OCI-LY3 (cell line): ENCODE measurements at regions not wholly inside any gene's neighbourhood (a gene's known extent, or its start where the extent isn't known, plus 50 kb on each side); places are given as distances from the start of the nearest gene placed in this dataset.
"Not testable (repeated sequence)": the region's sequence is repeated elsewhere in the genome, so short reads cannot be mapped to it uniquely, and the experiment has no call there.

Experiments used
- H2AFZ ChIP-seq: fragments of 200-600, 300-600 bp; shearing (Covaris generic); 2 replicates; pipeline ENCODE4 v1.6.0; 2014; ENCODE audit warnings: antibody characterized with exemption, low read depth, low read length
- H3K27ac ChIP-seq: fragments of 200-600, 300-600 bp; sonication (generic); 2 replicates; pipeline ENCODE4 v1.5.1; 2014; ENCODE audit warnings: mild to moderate bottlenecking, low read length, moderate library complexity, mixed read lengths
- H3K27me3 ChIP-seq: fragments of 200-600, 300-600 bp; sonication (generic); 2 replicates; pipeline ENCODE4 v1.6.1; 2014; ENCODE audit warnings: low read depth, low read length, mixed read lengths
- H3K36me3 ChIP-seq: fragments of 200-600, 300-600 bp; sonication (generic); replicated peaks from 2 replicates; pipeline ENCODE3; 2014; ENCODE audit warnings: low read depth, low read length, mixed read lengths
- H3K4me1 ChIP-seq: fragments of 300-600, 200-600 bp; sonication (generic); 2 replicates; pipeline ENCODE4 v1.6.1; 2014; ENCODE audit warnings: low read length, mixed read lengths
- H3K4me2 ChIP-seq: fragments of 200-600, 300-600 bp; sonication (generic); 2 replicates; pipeline ENCODE4 v1.6.1; 2014; ENCODE audit warnings: low read length, mixed read lengths
- H3K4me3 ChIP-seq: fragments of 300-600, 200-600 bp; sonication (generic); 2 replicates; pipeline ENCODE4 v1.5.1; 2014; ENCODE audit warnings: antibody characterized with exemption, mild to moderate bottlenecking, low read length, moderate library complexity
- H3K79me2 ChIP-seq: fragments of 300-600, 200-600 bp; shearing (Covaris generic); 2 replicates; pipeline ENCODE4 v1.6.1; 2014; ENCODE audit warnings: mild to moderate bottlenecking, low read length, mixed read lengths
- H3K9ac ChIP-seq: fragments of 300-600, 200-600 bp; shearing (Covaris generic); 2 replicates; pipeline ENCODE4 v1.6.0; 2014; ENCODE audit warnings: mild to moderate bottlenecking, low read length, moderate library complexity
- H3K9me3 ChIP-seq: fragments of 200-600, 300-600 bp; shearing (Covaris generic); 2 replicates; pipeline ENCODE4 v1.6.1; 2014; ENCODE audit warnings: low read length, mixed read lengths; ENCODE audit not compliant: insufficient read depth
- H4K20me1 ChIP-seq: fragments of 200-600, 300-600 bp; sonication (generic); 2 replicates; pipeline ENCODE4 v1.6.1; 2016; ENCODE audit warnings: low read length, mixed read lengths; ENCODE audit not compliant: insufficient read depth
- EZH2phosphoT487 ChIP-seq: fragments of 200-600 bp; shearing (Covaris generic); IDR thresholded peaks from 2 replicates; pipeline ENCODE4 v1.6.1; 2018; ENCODE audit warnings: antibody characterized with exemption, mixed run types, low read depth
- TF ChIP-seq, protein P1 (sequence below): fragments of 200-600, 300-600 bp; sonication (generic); IDR thresholded peaks from 2 replicates; pipeline ENCODE4 v1.5.1; 2014; ENCODE audit warnings: antibody characterized with exemption, low read length, low read depth

DNA sequence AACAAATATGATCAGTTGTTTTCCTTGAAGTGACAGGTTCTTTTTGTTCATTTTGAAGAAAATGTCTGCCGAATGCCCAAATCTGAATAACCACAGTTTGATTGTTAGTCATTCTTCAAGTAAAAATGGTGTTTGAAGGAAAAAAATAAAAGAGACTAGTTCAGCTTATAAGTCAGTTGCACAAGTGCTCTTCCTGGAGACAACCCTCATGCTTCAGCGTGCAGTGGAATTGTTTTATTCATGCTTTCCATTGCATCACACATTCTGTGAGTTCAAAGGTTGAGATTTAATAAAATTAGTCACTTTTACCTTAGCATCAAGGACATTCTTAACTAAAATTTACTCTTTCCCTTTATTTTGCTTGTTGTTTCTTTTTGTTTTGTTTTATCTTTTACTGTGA lies 404.9 kb downstream of the ZNF674 start:
- Histone ChIP-seq H3K79me2 (no peaks in the 10 kb centered on the region), H3K9ac (no peak overlapping the region), H3K27me3 (no peaks in the 10 kb centered on the region), H3K4me3 (no peak overlapping the region), H4K20me1 (no peaks in the 10 kb centered on the region), H3K36me3 (no peaks in the 10 kb centered on the region), H2AFZ (no peak overlapping the region), H3K4me1 (no peaks in the 10 kb centered on the region), H3K9me3 (no peaks in the 10 kb centered on the region), H3K27ac (no peak overlapping the region), H3K4me2 (no peak overlapping the region)
- no peak for TF ChIP-seq EZH2phosphoT487

DNA sequence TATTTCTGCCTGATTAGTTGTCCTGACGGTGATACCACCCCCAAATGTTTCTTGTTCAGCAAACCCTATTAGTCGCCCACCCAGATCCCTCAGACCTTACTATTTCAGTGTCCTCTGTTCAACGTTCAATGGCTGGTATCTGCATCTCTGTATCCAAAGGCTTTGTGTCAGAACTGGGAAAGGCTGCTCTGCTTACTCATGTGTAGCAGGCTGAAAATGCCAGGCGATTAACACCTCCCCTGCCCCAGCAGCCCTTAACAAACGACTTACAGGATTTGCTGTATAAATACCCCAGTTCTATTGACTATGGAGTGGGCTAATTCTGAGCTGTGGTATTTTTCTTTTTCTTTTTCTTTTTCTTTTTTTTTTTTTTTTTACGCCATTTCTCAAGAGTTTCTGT lies 415.0 kb downstream of the ZNF674 start:
- Histone ChIP-seq H3K4me2 (no peak overlapping the region), H3K36me3 (no peaks in the 10 kb centered on the region), H3K27ac (no peak overlapping the region), H3K79me2 (no peaks in the 10 kb centered on the region), H3K4me1 (no peaks in the 10 kb centered on the region), H2AFZ (no peak overlapping the region), H3K4me3 (no peak overlapping the region), H3K27me3 (no peaks in the 10 kb centered on the region), H3K9me3 (no peaks in the 10 kb centered on the region), H3K9ac (no peak overlapping the region), H4K20me1 (no peaks in the 10 kb centered on the region)
- no peak for TF ChIP-seq EZH2phosphoT487
- TF ChIP-seq, protein P1, sequence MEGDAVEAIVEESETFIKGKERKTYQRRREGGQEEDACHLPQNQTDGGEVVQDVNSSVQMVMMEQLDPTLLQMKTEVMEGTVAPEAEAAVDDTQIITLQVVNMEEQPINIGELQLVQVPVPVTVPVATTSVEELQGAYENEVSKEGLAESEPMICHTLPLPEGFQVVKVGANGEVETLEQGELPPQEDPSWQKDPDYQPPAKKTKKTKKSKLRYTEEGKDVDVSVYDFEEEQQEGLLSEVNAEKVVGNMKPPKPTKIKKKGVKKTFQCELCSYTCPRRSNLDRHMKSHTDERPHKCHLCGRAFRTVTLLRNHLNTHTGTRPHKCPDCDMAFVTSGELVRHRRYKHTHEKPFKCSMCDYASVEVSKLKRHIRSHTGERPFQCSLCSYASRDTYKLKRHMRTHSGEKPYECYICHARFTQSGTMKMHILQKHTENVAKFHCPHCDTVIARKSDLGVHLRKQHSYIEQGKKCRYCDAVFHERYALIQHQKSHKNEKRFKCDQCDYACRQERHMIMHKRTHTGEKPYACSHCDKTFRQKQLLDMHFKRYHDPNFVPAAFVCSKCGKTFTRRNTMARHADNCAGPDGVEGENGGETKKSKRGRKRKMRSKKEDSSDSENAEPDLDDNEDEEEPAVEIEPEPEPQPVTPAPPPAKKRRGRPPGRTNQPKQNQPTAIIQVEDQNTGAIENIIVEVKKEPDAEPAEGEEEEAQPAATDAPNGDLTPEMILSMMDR = no peak

DNA sequence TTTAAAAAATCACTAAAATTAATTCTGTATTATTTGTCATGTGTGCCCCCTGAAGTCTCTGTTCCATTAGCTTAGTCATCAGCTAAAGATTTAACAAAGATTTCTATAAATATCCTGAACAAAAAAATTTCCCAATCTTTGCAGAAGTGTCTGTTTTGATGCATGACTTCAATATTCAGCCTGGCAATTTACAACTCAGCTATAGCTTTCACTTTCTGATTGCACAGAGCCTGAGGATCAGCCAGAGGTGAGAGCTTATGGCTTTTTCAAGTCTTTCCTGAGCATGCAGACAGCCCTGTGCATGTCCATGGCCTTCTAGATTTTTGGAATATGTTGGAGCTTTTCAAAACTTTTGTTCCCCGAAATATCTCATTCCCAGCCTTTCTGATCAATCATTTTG lies 420.1 kb downstream of the ZNF674 start:
- no peaks in the 10 kb centered on the region for H3K36me3 ChIP-seq
- H3K9me3 ChIP-seq = no peaks in the 10 kb centered on the region
- H4K20me1 ChIP-seq = no peaks in the 10 kb centered on the region
- H3K79me2 ChIP-seq = no peaks in the 10 kb centered on the region
- TF ChIP-seq EZH2phosphoT487 = no peak
- TF ChIP-seq, protein P1 = no peak
- no peak overlapping the region for H3K4me3 ChIP-seq
- H2AFZ ChIP-seq = no peak overlapping the region
- no peak overlapping the region for H3K4me2 ChIP-seq
- no peak overlapping the region for H3K27ac ChIP-seq
- no peaks in the 10 kb centered on the region for H3K4me1 ChIP-seq
- no peak overlapping the region for H3K9ac ChIP-seq
- H3K27me3 ChIP-seq = no peaks in the 10 kb centered on the region

DNA sequence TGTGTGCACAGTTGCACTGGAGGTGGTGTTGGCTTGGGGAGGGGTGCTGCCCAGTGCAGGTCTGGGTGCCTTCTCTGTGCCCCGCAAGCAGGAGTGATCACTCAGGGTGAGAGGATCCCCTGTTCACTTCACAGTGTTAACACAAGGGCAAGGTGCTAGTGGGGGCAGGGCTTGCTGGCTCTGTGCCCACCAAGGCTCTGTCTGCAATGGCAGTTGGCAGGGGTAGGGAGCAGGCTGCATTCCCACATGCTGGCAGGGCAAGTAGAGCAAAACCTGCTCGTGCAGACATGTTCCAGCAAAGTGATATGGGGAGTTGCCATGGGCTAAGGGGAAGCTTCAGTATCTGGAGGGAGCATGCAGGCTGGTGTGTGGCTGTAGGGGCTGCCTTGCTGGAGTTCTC lies 428.0 kb downstream of the ZNF674 start:
- H4K20me1 ChIP-seq = no peaks in the 10 kb centered on the region
- TF ChIP-seq, protein P1 = no peak
- no peak for TF ChIP-seq EZH2phosphoT487
- no peaks in the 10 kb centered on the region for H3K79me2 ChIP-seq
- H3K36me3 ChIP-seq = no peaks in the 10 kb centered on the region
- no peaks in the 10 kb centered on the region for H3K9me3 ChIP-seq
- H3K27ac ChIP-seq = no peak overlapping the region
- no peak overlapping the region for H3K4me2 ChIP-seq
- no peaks in the 10 kb centered on the region for H3K4me1 ChIP-seq
- no peak overlapping the region for H3K9ac ChIP-seq
- no peaks in the 10 kb centered on the region for H3K27me3 ChIP-seq
- H3K4me3 ChIP-seq = no peak overlapping the region
- H2AFZ ChIP-seq = no peak overlapping the region

DNA sequence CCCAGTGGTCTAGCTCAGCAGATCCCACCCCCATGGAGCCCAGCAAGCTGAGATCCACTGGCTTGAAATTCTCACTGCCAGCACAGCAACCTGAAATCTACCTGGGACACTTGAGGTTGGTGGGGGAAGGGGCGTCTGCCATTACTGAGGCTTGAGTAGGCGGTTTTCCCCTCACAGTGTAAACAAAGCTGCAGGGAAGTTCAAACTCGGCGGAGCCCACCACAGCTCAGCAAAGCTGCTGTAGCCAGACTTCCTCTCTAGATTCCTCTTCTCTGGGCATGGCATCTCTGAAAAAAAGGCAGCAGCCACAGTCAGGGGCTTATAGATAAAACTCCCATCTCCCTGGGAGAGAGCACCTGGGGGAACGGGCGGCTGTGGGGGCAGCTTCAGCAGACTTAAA lies 457.9 kb downstream of the ZNF674 start:
- H2AFZ ChIP-seq, H3K4me2 ChIP-seq, H3K9me3 ChIP-seq, H3K4me3 ChIP-seq, H3K4me1 ChIP-seq, H3K9ac ChIP-seq, H3K36me3 ChIP-seq, H3K79me2 ChIP-seq, H3K27me3 ChIP-seq, H4K20me1 ChIP-seq, H3K27ac ChIP-seq: not testable (repeated sequence)

DNA sequence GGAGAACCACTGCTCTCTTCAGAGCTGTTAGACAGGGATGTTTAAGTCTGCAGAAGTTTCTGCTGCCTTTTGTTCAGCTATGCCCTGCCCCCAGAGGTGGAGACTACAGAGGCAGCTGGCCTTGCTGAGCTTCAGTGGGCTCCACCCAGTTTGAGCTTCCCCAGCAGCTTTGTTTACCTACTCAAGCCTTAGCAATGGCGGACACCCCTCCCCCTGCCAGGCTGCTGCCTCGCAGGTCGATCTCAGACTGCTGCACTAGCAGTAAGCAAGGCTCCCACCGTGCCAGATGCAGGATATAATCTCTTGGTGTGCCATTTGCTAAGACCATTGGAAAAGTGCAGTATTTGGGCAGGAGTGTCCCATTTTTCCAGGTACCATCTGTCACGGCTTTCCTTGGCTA lies 465.1 kb downstream of the ZNF674 start:
- H3K4me1 ChIP-seq, H3K27me3 ChIP-seq, H3K36me3 ChIP-seq, H3K27ac ChIP-seq, H3K4me3 ChIP-seq, H3K9me3 ChIP-seq, H4K20me1 ChIP-seq, H3K9ac ChIP-seq, H2AFZ ChIP-seq, H3K79me2 ChIP-seq, H3K4me2 ChIP-seq: not testable (repeated sequence)
